ENCODE measurements at regions not wholly inside any gene's neighbourhood (a gene's known extent, or its start where the extent isn't known, plus 50 kb on each side); places are given as distances from the start of the nearest gene placed in this dataset.

- H3K4me1 Mint-ChIP-seq = no peaks in the 10 kb centered on the region
- no peaks in the 10 kb centered on the region for H3K36me3 Mint-ChIP-seq
- DNase-seq (ENCODE audit: low spot score in 2 of 2) (no peak), ATAC-seq (ENCODE audit: low read depth) (no peak)
- no peak overlapping the region for H3K4me3 Mint-ChIP-seq
- H3K9me3 Mint-ChIP-seq = no peaks in the 10 kb centered on the region
- peaks cover 1% of the 10 kb centered on the region for H3K27me3 Mint-ChIP-seq
- no peak overlapping the region for H3K27ac Mint-ChIP-seq
Measured at GRCh38 chr2:106041150-106041549, 153.0 kb downstream of the UXS1 start.

GRCh38 chr2:106039634-106040315 is 154.3 kb downstream of the UXS1 start:
- peak overlapping the region; percentile 33 for H3K27ac Mint-ChIP-seq
- H3K4me3 Mint-ChIP-seq = no peak overlapping the region
- H3K9me3 Mint-ChIP-seq = no peaks in the 10 kb centered on the region
- no peaks in the 10 kb centered on the region for H3K36me3 Mint-ChIP-seq
- peaks cover 1% of the 10 kb centered on the region for H3K27me3 Mint-ChIP-seq
- no peak for DNase-seq (ENCODE audit: low spot score in 2 of 2)
- no peak for ATAC-seq (ENCODE audit: low read depth)
- no peaks in the 10 kb centered on the region for H3K4me1 Mint-ChIP-seq

GRCh38 chr2:106038601-106039375 is 155.3 kb downstream of the UXS1 start:
- H3K4me1 Mint-ChIP-seq = no peaks in the 10 kb centered on the region
- no peak overlapping the region for H3K27ac Mint-ChIP-seq
- peaks cover 1% of the 10 kb centered on the region for H3K27me3 Mint-ChIP-seq
- H3K4me3 Mint-ChIP-seq = no peak overlapping the region
- no peaks in the 10 kb centered on the region for H3K9me3 Mint-ChIP-seq
- H3K36me3 Mint-ChIP-seq = no peaks in the 10 kb centered on the region
- no peak for DNase-seq (ENCODE audit: low spot score in 2 of 2)
- ATAC-seq (ENCODE audit: low read depth) = no peak

- ATAC-seq (ENCODE audit: low read depth) = no peak
- H3K4me3 Mint-ChIP-seq = no peak overlapping the region
Measured at GRCh38 chr2:106037932-106038331, 156.2 kb downstream of the UXS1 start.

GRCh38 chr2:106037262-106037661 is 156.8 kb downstream of the UXS1 start:
- H3K27ac Mint-ChIP-seq = no peak overlapping the region
- no peaks in the 10 kb centered on the region for H3K9me3 Mint-ChIP-seq
- DNase-seq (ENCODE audit: low spot score in 2 of 2) (no peak), ATAC-seq (ENCODE audit: low read depth) (no peak)
- H3K4me3 Mint-ChIP-seq = no peak overlapping the region
- H3K4me1 Mint-ChIP-seq = no peaks in the 10 kb centered on the region
- H3K27me3 Mint-ChIP-seq = peaks cover 1% of the 10 kb centered on the region
- no peaks in the 10 kb centered on the region for H3K36me3 Mint-ChIP-seq

More at GRCh38 chr2:106037932-106038331, 156.2 kb downstream of the UXS1 start:
- Mint-ChIP-seq H3K27ac (no peak overlapping the region), H3K9me3 (no peaks in the 10 kb centered on the region), H3K36me3 (no peaks in the 10 kb centered on the region), H3K4me1 (no peaks in the 10 kb centered on the region), H3K27me3 (peaks cover 1% of the 10 kb centered on the region)
- DNase-seq (ENCODE audit: low spot score in 2 of 2) = no peak

GRCh38 chr2:106034325-106034724 is 159.8 kb downstream of the UXS1 start:
- no peak for DNase-seq (ENCODE audit: low spot score in 2 of 2)
- no peaks in the 10 kb centered on the region for H3K36me3 Mint-ChIP-seq
- ATAC-seq (ENCODE audit: low read depth) = no peak
- H3K27me3 Mint-ChIP-seq = peaks cover 1% of the 10 kb centered on the region
- H3K4me3 Mint-ChIP-seq = no peak overlapping the region
- no peaks in the 10 kb centered on the region for H3K9me3 Mint-ChIP-seq
- H3K27ac Mint-ChIP-seq = no peak overlapping the region
- no peaks in the 10 kb centered on the region for H3K4me1 Mint-ChIP-seq

GRCh38 chr2:106032676-106033075 is 161.4 kb downstream of the UXS1 start:
- no peak overlapping the region for H3K27ac Mint-ChIP-seq
- no peaks in the 10 kb centered on the region for H3K27me3 Mint-ChIP-seq

GRCh38 chr2:106030287-106031268 is 163.5 kb downstream of the UXS1 start:
- DNase-seq (ENCODE audit: low spot score in 2 of 2) = no peak
- Mint-ChIP-seq H3K36me3 (no peaks in the 10 kb centered on the region), H3K27me3 (no peaks in the 10 kb centered on the region), H3K4me3 (no peak overlapping the region), H3K4me1 (peaks cover 4% of the 10 kb centered on the region), H3K9me3 (no peaks in the 10 kb centered on the region), H3K27ac (no peak overlapping the region)
- ATAC-seq (ENCODE audit: low read depth) = no peak

More at GRCh38 chr2:106032676-106033075, 161.4 kb downstream of the UXS1 start:
- Mint-ChIP-seq H3K9me3 (no peaks in the 10 kb centered on the region), H3K36me3 (no peaks in the 10 kb centered on the region), H3K4me3 (no peak overlapping the region), H3K4me1 (peaks cover 4% of the 10 kb centered on the region)
- ATAC-seq (ENCODE audit: low read depth) (no peak), DNase-seq (ENCODE audit: low spot score in 2 of 2) (no peak)

GRCh38 chr2:106028192-106028591 is 165.9 kb downstream of the UXS1 start:
- H3K27ac Mint-ChIP-seq = no peak overlapping the region

GRCh38 chr2:106026271-106027190 is 167.6 kb downstream of the UXS1 start:
- H3K27ac Mint-ChIP-seq = no peak overlapping the region

More at GRCh38 chr2:106028192-106028591, 165.9 kb downstream of the UXS1 start:
- no peaks in the 10 kb centered on the region for H3K36me3 Mint-ChIP-seq
- H3K9me3 Mint-ChIP-seq = no peaks in the 10 kb centered on the region
- peaks cover 3% of the 10 kb centered on the region for H3K27me3 Mint-ChIP-seq
- peaks cover 4% of the 10 kb centered on the region for H3K4me1 Mint-ChIP-seq
- ATAC-seq (ENCODE audit: low read depth) (no peak), DNase-seq (ENCODE audit: low spot score in 2 of 2) (no peak)
- H3K4me3 Mint-ChIP-seq = no peak overlapping the region

GRCh38 chr2:106025796-106026195 is 168.3 kb downstream of the UXS1 start:
- no peaks in the 10 kb centered on the region for H3K9me3 Mint-ChIP-seq
- DNase-seq (ENCODE audit: low spot score in 2 of 2) = no peak
- peaks cover 4% of the 10 kb centered on the region for H3K4me1 Mint-ChIP-seq
- no peak for ATAC-seq (ENCODE audit: low read depth)
- no peak overlapping the region for H3K4me3 Mint-ChIP-seq
- H3K27ac Mint-ChIP-seq = no peak overlapping the region
- H3K36me3 Mint-ChIP-seq = no peaks in the 10 kb centered on the region
- H3K27me3 Mint-ChIP-seq = peaks cover 3% of the 10 kb centered on the region

More at GRCh38 chr2:106026271-106027190, 167.6 kb downstream of the UXS1 start:
- Mint-ChIP-seq H3K4me1 (peaks cover 4% of the 10 kb centered on the region), H3K4me3 (no peak overlapping the region), H3K27me3 (peaks cover 3% of the 10 kb centered on the region), H3K9me3 (no peaks in the 10 kb centered on the region), H3K36me3 (no peaks in the 10 kb centered on the region)
- no peak for DNase-seq (ENCODE audit: low spot score in 2 of 2)
- no peak for ATAC-seq (ENCODE audit: low read depth)

- no peak for ATAC-seq (ENCODE audit: low read depth)
- H3K9me3 Mint-ChIP-seq = no peaks in the 10 kb centered on the region
- H3K36me3 Mint-ChIP-seq = no peaks in the 10 kb centered on the region
- peaks cover 6% of the 10 kb centered on the region for H3K27me3 Mint-ChIP-seq
- peaks cover 2% of the 10 kb centered on the region for H3K4me1 Mint-ChIP-seq
- no peak overlapping the region for H3K27ac Mint-ChIP-seq
- DNase-seq (ENCODE audit: low spot score in 2 of 2) = no peak
- no peak overlapping the region for H3K4me3 Mint-ChIP-seq
Measured at GRCh38 chr2:106021662-106022028, 172.5 kb downstream of the UXS1 start.
